ENCODE measurements at regions not wholly inside any gene's neighbourhood (a gene's known extent, or its start where the extent isn't known, plus 50 kb on each side); places are given as distances from the start of the nearest gene placed in this dataset.

GRCh38 chr16:63187638-63188037 is 1151.4 kb upstream of the CDH8 start:
- TF ChIP-seq POLR2A (IDR thresholded peaks at IDR 0.05) (no peak), CTCF (IDR thresholded peaks at IDR 0.05) (no peak), POLR2AphosphoS5 (IDR thresholded peaks at IDR 0.05) (no peak)

Measured in stomach (tissue), 4 donors.